Esophagus squamous epithelium (tissue), 5 donors: ENCODE measurements at regions not wholly inside any gene's neighbourhood (a gene's known extent, or its start where the extent isn't known, plus 50 kb on each side); places are given as distances from the start of the nearest gene placed in this dataset.

Source experiments
- DNase-seq: peaks from one replicate; lab custom pipeline; 2025; lab: John Stamatoyannopoulos, UW
- H3K27ac ChIP-seq, 4 donors: fragments of 200-600 bp; sonication (generic); one replicate each; pipeline ENCODE4 v1.5.1; 2016 to 2019; ENCODE audit warnings: mild to moderate bottlenecking in 1 of 4
- H3K27me3 ChIP-seq, 4 donors: fragments of 200-600 bp; sonication (generic); 1 replicate in 3 of 4; 2 replicates in 1 of 4; pipeline versions ENCODE4 v1.5.1 to v1.6.0; 2017 to 2021; ENCODE audit warnings: antibody characterized with exemption in 1 of 4
- H3K36me3 ChIP-seq, 3 donors: fragments of 200-600 bp; sonication (generic); one replicate each; pipeline ENCODE4 v1.5.1; 2016 to 2019
- H3K4me1 ChIP-seq, 3 donors: fragments of 200-600 bp; sonication (generic); one replicate each; pipeline ENCODE4 v1.5.1; 2017 to 2019
- H3K4me3 ChIP-seq, 4 donors: fragments of 200-600 bp; sonication (generic); 1 replicate in 3 of 4; 2 replicates in 1 of 4; pipeline ENCODE4 v1.5.1; 2016 to 2019; ENCODE audit warnings: mild to moderate bottlenecking in 2 of 4, moderate library complexity in 1 of 4
- H3K9me3 ChIP-seq, 3 donors: fragments of 200-600 bp; sonication (generic); one replicate each; pipeline ENCODE4 v1.5.1; 2016 to 2019
- POLR2A ChIP-seq, 4 donors: fragments of 450-650 bp; IDR thresholded peaks; one replicate each; pipeline ENCODE4 v1.6.1; 2017; ENCODE audit warnings: antibody characterized with exemption in 4 of 4, mild to moderate bottlenecking in 4 of 4, moderate library complexity in 3 of 4
- WGBS, 2 donors: methylation state at CpG; one replicate each; pipeline ENCODE4 v1.1.5; 2018; 5-methylcytosine and 5-hydroxymethylcytosine counted together
- intact Hi-C: fragments of 100-400 bp; cut with DNase I; formaldehyde crosslinking; loops from one replicate; pipeline ENCODE4 v1.15.0; 2022
- TF ChIP-seq, protein P1 (sequence below), 6 experiments: fragments of 450-650 bp in 4 of 6; fragments of 200-600 bp in 2 of 6; sonication (generic) in 2 of 6; IDR thresholded peaks; one replicate each; pipeline ENCODE4 v1.5.1; 2016 to 2019; ENCODE audit warnings: antibody characterized with exemption in 6 of 6, mild to moderate bottlenecking in 4 of 6, moderate library complexity in 4 of 6
- donor health status: DM: yes; HTN: yes; CAD: no.

DNA sequence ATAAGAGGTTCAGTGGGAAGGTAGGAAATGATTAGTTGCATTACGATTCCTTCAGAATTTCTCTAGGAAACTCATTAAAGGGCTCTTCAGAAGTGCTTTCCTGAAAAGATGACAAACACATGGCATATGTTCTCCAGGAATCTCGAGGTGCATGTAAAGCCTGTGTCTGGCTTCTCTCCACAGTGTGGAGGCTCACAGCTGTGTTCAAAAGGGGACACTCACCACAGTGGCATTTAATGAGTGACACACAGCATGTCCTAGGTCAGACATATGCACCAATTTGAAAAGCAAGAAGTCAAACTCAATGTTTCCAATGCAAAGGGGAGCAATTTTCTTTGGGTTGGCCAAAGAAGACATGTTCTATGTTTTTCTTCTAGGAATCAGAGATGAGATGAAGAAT lies 976.9 kb downstream of the MAT2B start:
- Histone ChIP-seq H3K9me3 (no peaks in the 10 kb centered on the region), H3K4me3 (no peak overlapping the region), H3K27ac (no peak overlapping the region), H3K36me3 (no peaks in the 10 kb centered on the region), H3K4me1 (no peaks in the 10 kb centered on the region), H3K27me3 (no peaks in the 10 kb centered on the region)
- WGBS, 2 donors, result 47 to 53% methylated on average over 2 of the region's 2 CpGs
- TF ChIP-seq, protein P1, sequence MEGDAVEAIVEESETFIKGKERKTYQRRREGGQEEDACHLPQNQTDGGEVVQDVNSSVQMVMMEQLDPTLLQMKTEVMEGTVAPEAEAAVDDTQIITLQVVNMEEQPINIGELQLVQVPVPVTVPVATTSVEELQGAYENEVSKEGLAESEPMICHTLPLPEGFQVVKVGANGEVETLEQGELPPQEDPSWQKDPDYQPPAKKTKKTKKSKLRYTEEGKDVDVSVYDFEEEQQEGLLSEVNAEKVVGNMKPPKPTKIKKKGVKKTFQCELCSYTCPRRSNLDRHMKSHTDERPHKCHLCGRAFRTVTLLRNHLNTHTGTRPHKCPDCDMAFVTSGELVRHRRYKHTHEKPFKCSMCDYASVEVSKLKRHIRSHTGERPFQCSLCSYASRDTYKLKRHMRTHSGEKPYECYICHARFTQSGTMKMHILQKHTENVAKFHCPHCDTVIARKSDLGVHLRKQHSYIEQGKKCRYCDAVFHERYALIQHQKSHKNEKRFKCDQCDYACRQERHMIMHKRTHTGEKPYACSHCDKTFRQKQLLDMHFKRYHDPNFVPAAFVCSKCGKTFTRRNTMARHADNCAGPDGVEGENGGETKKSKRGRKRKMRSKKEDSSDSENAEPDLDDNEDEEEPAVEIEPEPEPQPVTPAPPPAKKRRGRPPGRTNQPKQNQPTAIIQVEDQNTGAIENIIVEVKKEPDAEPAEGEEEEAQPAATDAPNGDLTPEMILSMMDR (IDR thresholded peaks at IDR 0.05), result no peak
- TF ChIP-seq POLR2A (IDR thresholded peaks at IDR 0.05), result no peak
- DNase-seq, result no peak
- intact Hi-C loops, result no loop called here

DNA sequence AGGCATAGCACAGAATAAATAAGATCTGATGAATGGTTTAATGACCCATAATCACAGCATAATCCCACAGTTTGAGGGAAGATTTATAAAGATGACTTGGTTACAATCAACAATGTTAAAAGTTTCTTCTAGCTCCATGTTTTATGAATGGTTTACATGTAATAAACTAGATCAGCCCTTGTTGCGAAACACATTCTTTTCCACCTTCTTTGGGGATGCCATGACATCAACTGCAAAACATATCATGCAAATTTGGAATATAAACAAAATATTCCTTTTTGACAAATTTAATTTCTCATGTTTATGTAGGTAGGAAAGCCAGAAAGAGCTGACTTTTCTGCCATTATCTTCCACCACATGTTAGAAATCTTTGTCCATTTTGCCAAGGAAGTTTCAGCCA lies 979.5 kb downstream of the MAT2B start:
- intact Hi-C loops, result no loop called here
- no peak for DNase-seq

DNA sequence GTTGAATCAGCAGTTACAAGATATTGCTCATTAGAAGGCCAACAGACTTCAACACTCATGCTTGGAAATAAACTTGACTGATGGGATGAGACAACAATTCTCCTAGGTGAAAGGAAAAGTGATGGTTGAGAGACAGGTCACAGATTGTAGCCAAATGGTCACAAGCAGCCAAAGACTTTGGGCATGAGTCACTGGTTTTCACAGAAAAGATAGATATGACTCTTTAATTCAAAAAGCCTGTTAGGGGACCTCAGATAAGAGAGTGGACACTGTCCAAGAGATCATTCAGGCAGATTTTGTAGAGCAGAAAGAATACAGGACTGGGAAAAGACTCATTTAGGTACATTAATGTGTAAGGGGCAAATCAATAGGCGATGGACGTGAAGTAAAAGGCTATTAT lies 982.5 kb downstream of the MAT2B start:
- no peak for DNase-seq
- Histone ChIP-seq H3K9me3 (no peaks in the 10 kb centered on the region), H3K4me3 (no peak overlapping the region), H3K4me1 (no peaks in the 10 kb centered on the region), H3K27me3 (no peaks in the 10 kb centered on the region), H3K27ac (no peak overlapping the region), H3K36me3 (no peaks in the 10 kb centered on the region)
- WGBS, 2 donors, result 72 to 81% methylated on average over 2 of the region's 2 CpGs
- TF ChIP-seq POLR2A (IDR thresholded peaks at IDR 0.05), result no peak
- TF ChIP-seq, protein P1 (IDR thresholded peaks at IDR 0.05), result no peak
- intact Hi-C loops, result no loop called here

More for the DNA sequence above, 979.5 kb downstream of the MAT2B start:
- TF ChIP-seq, protein P1 (IDR thresholded peaks at IDR 0.05), result no peak
- no peak for TF ChIP-seq POLR2A (IDR thresholded peaks at IDR 0.05)
- H3K9me3 ChIP-seq, result no peaks in the 10 kb centered on the region
- H3K36me3 ChIP-seq, result no peaks in the 10 kb centered on the region
- no peak overlapping the region for H3K27ac ChIP-seq
- H3K4me1 ChIP-seq, result no peaks in the 10 kb centered on the region
- H3K27me3 ChIP-seq, result no peaks in the 10 kb centered on the region
- 84 to 96% methylated on average over 1 of the region's 1 CpG for WGBS, 2 donors
- H3K4me3 ChIP-seq, result no peak overlapping the region

DNA sequence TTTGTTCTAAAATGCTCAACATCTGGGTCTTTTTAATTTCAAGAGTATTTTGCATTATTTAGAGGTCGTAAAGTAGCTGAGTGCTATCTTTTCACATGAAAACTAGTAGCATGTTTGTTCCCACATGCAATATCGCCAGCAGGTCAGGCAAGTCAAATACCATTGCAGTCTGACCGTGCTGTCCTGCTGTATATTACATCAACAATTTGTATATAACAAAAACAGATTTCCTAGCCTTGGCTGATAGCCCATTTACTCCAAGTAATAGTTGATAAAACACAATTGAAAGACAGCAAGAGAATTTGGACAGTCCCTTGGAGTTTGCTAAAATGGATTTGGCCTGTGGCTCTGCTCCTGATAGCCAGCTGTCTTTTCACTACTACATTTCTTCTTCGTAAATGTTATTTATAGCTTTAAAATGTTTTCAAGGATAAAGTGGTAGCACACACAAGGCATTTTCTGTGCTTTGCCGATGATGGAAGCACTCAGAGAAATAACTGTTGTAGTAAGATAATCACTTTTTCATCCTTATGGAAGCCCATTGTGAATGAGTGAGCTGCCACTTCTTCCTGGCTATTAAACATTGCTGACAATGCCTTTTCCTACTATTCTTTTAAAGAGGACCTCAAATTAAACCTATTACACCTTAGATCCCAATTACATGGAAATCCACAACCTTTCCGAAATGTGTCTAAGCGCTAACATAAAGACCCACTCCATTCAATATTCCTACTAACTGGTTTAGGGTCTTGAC lies 992.1 kb downstream of the MAT2B start:
- H3K9me3 ChIP-seq, result no peaks in the 10 kb centered on the region
- no peaks in the 10 kb centered on the region for H3K27me3 ChIP-seq
- H3K4me3 ChIP-seq, result no peak overlapping the region
- H3K36me3 ChIP-seq, result no peaks in the 10 kb centered on the region
- no peaks in the 10 kb centered on the region for H3K4me1 ChIP-seq
- intact Hi-C loops, result no loop called here
- 75 to 79% methylated on average over 7 of the region's 7 CpGs for WGBS, 2 donors
- TF ChIP-seq POLR2A (IDR thresholded peaks at IDR 0.05), result no peak
- TF ChIP-seq, protein P1 (IDR thresholded peaks at IDR 0.05), result no peak
- no peak for DNase-seq
- no peak overlapping the region for H3K27ac ChIP-seq

DNA sequence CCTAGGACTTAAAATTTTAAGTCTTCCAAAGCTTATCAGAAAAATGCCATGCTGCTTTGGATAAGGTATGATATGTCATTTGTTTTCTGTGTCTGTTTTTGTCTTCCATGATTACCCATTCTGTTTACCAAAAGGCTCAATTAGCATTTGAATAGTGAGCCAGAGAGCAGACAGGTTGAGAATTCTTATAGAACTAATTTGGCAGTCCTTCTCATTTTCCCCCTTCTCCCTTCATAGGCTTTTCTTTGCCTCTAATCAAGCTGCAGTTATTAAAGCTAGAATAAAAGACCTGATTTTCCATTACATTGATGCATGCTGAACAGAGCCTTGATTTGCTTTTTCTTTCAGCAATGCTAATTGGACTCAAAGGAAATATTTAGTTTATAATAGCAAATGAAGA lies 993.0 kb downstream of the MAT2B start:
- no peaks in the 10 kb centered on the region for H3K4me1 ChIP-seq
- H3K27me3 ChIP-seq, result no peaks in the 10 kb centered on the region
- intact Hi-C loops, result no loop called here
- TF ChIP-seq POLR2A (IDR thresholded peaks at IDR 0.05), result no peak
- TF ChIP-seq, protein P1 (IDR thresholded peaks at IDR 0.05), result no peak
- no peak for DNase-seq
- H3K9me3 ChIP-seq, result no peaks in the 10 kb centered on the region
- H3K4me3 ChIP-seq, result no peak overlapping the region
- no peaks in the 10 kb centered on the region for H3K36me3 ChIP-seq
- H3K27ac ChIP-seq, result no peak overlapping the region
